ENCODE measurements at regions not wholly inside any gene's neighbourhood (a gene's known extent, or its start where the extent isn't known, plus 50 kb on each side); places are given as distances from the start of the nearest gene placed in this dataset.

GRCh38 chr1:37147906-37148305, 113.6 kb upstream of the GRIK3 start:
- no peak overlapping the region for H3K27ac ChIP-seq (replicated peaks)
- H3K4me3 ChIP-seq = no peak overlapping the region
- no peak for TF ChIP-seq CTCF (IDR thresholded peaks at IDR 0.05; ENCODE audit: borderline replicate concordance)
- H3K4me1 ChIP-seq = peaks cover 7% of the 10 kb centered on the region
- intact Hi-C loops (cut with micrococcal nuclease) = no loop called here
- peaks cover 70% of the 10 kb centered on the region for H3K27me3 ChIP-seq (ENCODE audit: low read depth)
- H3K36me3 ChIP-seq = no peaks in the 10 kb centered on the region
- DNase-seq = no peak
- H3K9me3 ChIP-seq (replicated peaks) = no peaks in the 10 kb centered on the region

- DNase-seq = no peak
- no peaks in the 10 kb centered on the region for H3K9me3 ChIP-seq (replicated peaks)
- no peaks in the 10 kb centered on the region for H3K36me3 ChIP-seq
- intact Hi-C loops (cut with micrococcal nuclease) = no loop called here
- no peak overlapping the region for H3K27ac ChIP-seq (replicated peaks)
- TF ChIP-seq CTCF (IDR thresholded peaks at IDR 0.05; ENCODE audit: borderline replicate concordance) = no peak
- peaks cover 62% of the 10 kb centered on the region for H3K27me3 ChIP-seq (ENCODE audit: low read depth)
- peaks cover 7% of the 10 kb centered on the region for H3K4me1 ChIP-seq
- no peak overlapping the region for H3K4me3 ChIP-seq
Measured at GRCh38 chr1:37148663-37149062, 114.3 kb upstream of the GRIK3 start.

- Histone ChIP-seq H3K27me3 (ENCODE audit: low read depth) (peaks cover 57% of the 10 kb centered on the region), H3K9me3 (replicated peaks) (no peaks in the 10 kb centered on the region), H3K27ac (replicated peaks) (no peak overlapping the region), H3K4me1 (peaks cover 7% of the 10 kb centered on the region), H3K4me3 (no peak overlapping the region), H3K36me3 (no peaks in the 10 kb centered on the region)
- DNase-seq = no peak
- TF ChIP-seq CTCF (IDR thresholded peaks at IDR 0.05; ENCODE audit: borderline replicate concordance) = no peak
- intact Hi-C loops (cut with micrococcal nuclease) = no loop called here
Measured at GRCh38 chr1:37149296-37149695, 115.0 kb upstream of the GRIK3 start.

GRCh38 chr1:37150986-37151385, 116.7 kb upstream of the GRIK3 start:
- Histone ChIP-seq H3K9me3 (replicated peaks) (no peaks in the 10 kb centered on the region), H3K27ac (replicated peaks) (no peak overlapping the region), H3K27me3 (ENCODE audit: low read depth) (peaks cover 56% of the 10 kb centered on the region), H3K4me1 (peaks cover 7% of the 10 kb centered on the region), H3K36me3 (no peaks in the 10 kb centered on the region), H3K4me3 (no peak overlapping the region)
- intact Hi-C loops (cut with micrococcal nuclease) = no loop called here
- no peak for DNase-seq
- no peak for TF ChIP-seq CTCF (IDR thresholded peaks at IDR 0.05; ENCODE audit: borderline replicate concordance)

GRCh38 chr1:37151789-37152188, 117.5 kb upstream of the GRIK3 start:
- Histone ChIP-seq H3K4me1 (peaks cover 7% of the 10 kb centered on the region), H3K9me3 (replicated peaks) (no peaks in the 10 kb centered on the region), H3K27me3 (ENCODE audit: low read depth) (peaks cover 56% of the 10 kb centered on the region), H3K4me3 (no peak overlapping the region), H3K36me3 (no peaks in the 10 kb centered on the region), H3K27ac (replicated peaks) (no peak overlapping the region)
- DNase-seq = no peak
- no peak for TF ChIP-seq CTCF (IDR thresholded peaks at IDR 0.05; ENCODE audit: borderline replicate concordance)
- intact Hi-C loops (cut with micrococcal nuclease) = no loop called here

- no peak for DNase-seq
- no peaks in the 10 kb centered on the region for H3K36me3 ChIP-seq
- no peak overlapping the region for H3K27ac ChIP-seq (replicated peaks)
- H3K9me3 ChIP-seq (replicated peaks) = no peaks in the 10 kb centered on the region
- H3K27me3 ChIP-seq (ENCODE audit: low read depth) = peaks cover 56% of the 10 kb centered on the region
- H3K4me1 ChIP-seq = peaks cover 7% of the 10 kb centered on the region
- intact Hi-C loops (cut with micrococcal nuclease) = no loop called here
- TF ChIP-seq CTCF (IDR thresholded peaks at IDR 0.05; ENCODE audit: borderline replicate concordance) = no peak
- no peak overlapping the region for H3K4me3 ChIP-seq
Measured at GRCh38 chr1:37152491-37152890, 118.2 kb upstream of the GRIK3 start.
